NCI-H187 (cell line): ENCODE measurements at regions not wholly inside any gene's neighbourhood (a gene's known extent, or its start where the extent isn't known, plus 50 kb on each side); places are given as distances from the start of the nearest gene placed in this dataset.

ENCODE experiments used
- DNase-seq, 2 experiments: peaks; one replicate each; lab custom pipeline; 2025; lab: John Stamatoyannopoulos, UW

GRCh38 chr17:72025113-72025512, 95.7 kb upstream of the SOX9 start:
- DNase-seq, result no peak

GRCh38 chr17:72030067-72030899, 90.5 kb upstream of the SOX9 start:
- no peak for DNase-seq

- no peak for DNase-seq
Measured at GRCh38 chr17:72031219-72031884, 89.5 kb upstream of the SOX9 start.

- DNase-seq, result no peak
Measured at GRCh38 chr17:72033334-72033733, 87.5 kb upstream of the SOX9 start.

- DNase-seq, result no peak
Measured at GRCh38 chr17:72034000-72034399, 86.8 kb upstream of the SOX9 start.

- DNase-seq, result no peak
Measured at GRCh38 chr17:72038427-72038826, 82.4 kb upstream of the SOX9 start.

- DNase-seq, result no peak
Measured at GRCh38 chr17:72039490-72039889, 81.3 kb upstream of the SOX9 start.

- DNase-seq, result no peak
Measured at GRCh38 chr17:72046178-72046577, 74.6 kb upstream of the SOX9 start.

GRCh38 chr17:72046643-72047612, 73.9 kb upstream of the SOX9 start:
- no peak for DNase-seq

- DNase-seq, result no peak
Measured at GRCh38 chr17:72049914-72050313, 70.9 kb upstream of the SOX9 start.

- DNase-seq, result no peak
Measured at GRCh38 chr17:72053036-72053435, 67.8 kb upstream of the SOX9 start.

- DNase-seq, result no peak
Measured at GRCh38 chr17:72053449-72053848, 67.4 kb upstream of the SOX9 start.

GRCh38 chr17:72056155-72056554, 64.7 kb upstream of the SOX9 start:
- no peak for DNase-seq

GRCh38 chr17:72056727-72057290, 64.0 kb upstream of the SOX9 start:
- DNase-seq, result no peak

GRCh38 chr17:72060084-72060483, 60.7 kb upstream of the SOX9 start:
- no peak for DNase-seq

GRCh38 chr17:72063262-72063661, 57.6 kb upstream of the SOX9 start:
- DNase-seq, result peak; percentile 23 to 80

GRCh38 chr17:72063756-72064450, 56.9 kb upstream of the SOX9 start:
- no peak for DNase-seq

- no peak for DNase-seq
Measured at GRCh38 chr17:72064606-72065193, 56.1 kb upstream of the SOX9 start.

- DNase-seq, result no peak
Measured at GRCh38 chr17:72065556-72065955, 55.3 kb upstream of the SOX9 start.

- no peak for DNase-seq
Measured at GRCh38 chr17:72068643-72069042, 52.2 kb upstream of the SOX9 start.

- no peak for DNase-seq
Measured at GRCh38 chr17:72069586-72070202, 51.1 kb upstream of the SOX9 start.
